Duodenal mucosa (tissue), 2 donors: ENCODE measurements at regions not wholly inside any gene's neighbourhood (a gene's known extent, or its start where the extent isn't known, plus 50 kb on each side); places are given as distances from the start of the nearest gene placed in this dataset.

Source experiments
- H3K27ac ChIP-seq: one replicate; pipeline ENCODE4 v1.7.0; 2013; ENCODE audit warnings: low read depth, low read length
- H3K27me3 ChIP-seq, 2 donors: one replicate each; pipeline ENCODE4 v1.7.0; 2013; ENCODE audit warnings: low read length in 2 of 2, control low read depth in 1 of 2; ENCODE audit not compliant: insufficient read depth in 2 of 2, control insufficient read depth in 1 of 2
- H3K36me3 ChIP-seq, 2 donors: one replicate each; pipeline ENCODE4 v1.7.0; 2013; ENCODE audit warnings: low read length in 2 of 2, control low read depth in 1 of 2; ENCODE audit not compliant: insufficient read depth in 2 of 2, control insufficient read depth in 1 of 2
- H3K4me1 ChIP-seq, 2 donors: one replicate each; pipeline ENCODE4 v1.7.0; 2013; ENCODE audit warnings: low read length in 2 of 2, control low read depth in 1 of 2; ENCODE audit not compliant: insufficient read depth in 2 of 2, control insufficient read depth in 1 of 2
- H3K4me3 ChIP-seq, 2 donors: one replicate each; pipeline ENCODE4 v1.7.0; 2013; ENCODE audit warnings: low read length in 2 of 2, low read depth in 1 of 2
- H3K9ac ChIP-seq, 2 donors: one replicate each; pipeline ENCODE4 v1.7.0; 2013; ENCODE audit warnings: low read length in 2 of 2, low read depth in 1 of 2
- H3K9me3 ChIP-seq, 2 donors: one replicate each; pipeline ENCODE4 v1.7.0; 2013; ENCODE audit warnings: low read length in 2 of 2, control low read depth in 1 of 2; ENCODE audit not compliant: control insufficient read depth in 1 of 2

DNA sequence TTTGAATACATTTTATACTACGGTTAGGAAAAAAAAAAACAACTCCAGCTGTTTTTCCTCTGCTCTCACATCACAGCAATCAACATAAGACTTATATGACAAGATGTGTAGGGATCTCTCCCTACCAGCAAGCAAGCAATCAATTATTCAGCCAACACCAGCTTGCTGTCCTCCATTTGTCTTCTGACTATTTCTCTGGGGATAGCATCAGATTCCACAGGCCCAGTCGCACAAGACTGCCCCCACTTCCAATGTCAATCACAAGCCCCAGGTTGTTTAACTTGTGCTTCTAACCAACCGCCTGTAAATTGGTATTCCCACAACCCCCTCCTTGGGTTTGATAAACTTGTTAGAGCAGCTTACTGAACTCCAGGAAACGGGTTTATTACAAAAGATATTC lies 873.1 kb upstream of the TMPRSS15 start:
- Histone ChIP-seq H3K9ac (no peak overlapping the region), H3K27ac (no peak overlapping the region), H3K4me3 (no peak overlapping the region), H3K9me3 (no peaks in the 10 kb centered on the region), H3K4me1 (no peaks in the 10 kb centered on the region), H3K27me3 (no peaks in the 10 kb centered on the region), H3K36me3 (no peaks in the 10 kb centered on the region)

GRCh38 chr21:19286876-19287275 lies 883.3 kb upstream of the TMPRSS15 start:
- H3K27me3 ChIP-seq, result no peaks in the 10 kb centered on the region
- H3K9me3 ChIP-seq, result no peaks in the 10 kb centered on the region
- H3K4me3 ChIP-seq, result no peak overlapping the region
- no peaks in the 10 kb centered on the region for H3K4me1 ChIP-seq
- no peak overlapping the region for H3K27ac ChIP-seq
- no peak overlapping the region for H3K9ac ChIP-seq
- no peaks in the 10 kb centered on the region for H3K36me3 ChIP-seq

GRCh38 chr21:19290328-19290727 lies 886.7 kb upstream of the TMPRSS15 start:
- H3K27ac ChIP-seq, result no peak overlapping the region
- no peak overlapping the region for H3K4me3 ChIP-seq
- no peaks in the 10 kb centered on the region for H3K36me3 ChIP-seq
- H3K9me3 ChIP-seq, result no peaks in the 10 kb centered on the region
- no peaks in the 10 kb centered on the region for H3K27me3 ChIP-seq
- H3K9ac ChIP-seq, result no peak overlapping the region
- no peaks in the 10 kb centered on the region for H3K4me1 ChIP-seq

DNA sequence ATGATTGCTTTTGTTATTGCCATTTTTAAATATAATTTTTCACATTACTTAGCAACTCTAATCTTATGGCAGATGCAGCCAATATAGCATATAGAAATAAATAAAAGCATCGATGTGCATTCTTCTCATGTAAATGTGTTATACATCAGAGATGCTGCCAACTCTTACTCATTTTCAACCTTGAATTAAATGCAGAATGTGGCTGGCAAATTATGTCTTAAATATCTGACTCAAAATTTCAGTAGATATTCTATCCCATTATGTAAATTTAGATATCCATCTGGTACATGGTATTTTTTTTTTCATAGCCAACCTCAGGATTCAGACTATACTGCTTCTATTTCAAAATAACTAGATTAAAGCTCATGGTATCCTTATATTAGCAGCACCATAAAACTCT lies 916.7 kb upstream of the TMPRSS15 start:
- H3K36me3 ChIP-seq, result no peaks in the 10 kb centered on the region
- H3K9me3 ChIP-seq, result peaks cover 3 to 15% of the 10 kb centered on the region in 2 donors
- no peak overlapping the region for H3K27ac ChIP-seq
- H3K4me3 ChIP-seq, result no peak overlapping the region
- no peaks in the 10 kb centered on the region for H3K4me1 ChIP-seq
- no peak overlapping the region for H3K9ac ChIP-seq
- H3K27me3 ChIP-seq, result no peaks in the 10 kb centered on the region

DNA sequence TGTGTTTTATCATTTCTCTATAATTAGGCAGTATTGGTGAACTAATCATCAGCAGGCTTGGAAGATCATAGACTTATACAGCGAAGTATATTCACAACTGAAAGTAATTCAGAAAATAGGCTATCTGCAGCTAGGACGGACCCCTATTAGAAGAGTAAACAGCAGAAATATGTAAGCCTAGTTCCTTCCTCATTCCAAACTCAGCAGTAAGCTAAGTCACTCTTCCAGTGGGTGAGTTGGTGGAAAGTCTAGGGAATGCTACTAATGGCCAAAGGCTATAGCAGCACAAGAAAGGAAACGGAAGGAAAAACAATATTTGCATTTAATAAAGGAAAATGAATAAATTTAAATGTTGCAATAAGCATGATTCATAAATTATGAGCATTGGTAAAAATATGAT lies 918.1 kb upstream of the TMPRSS15 start:
- no peak overlapping the region for H3K9ac ChIP-seq
- H3K27me3 ChIP-seq, result no peaks in the 10 kb centered on the region
- H3K9me3 ChIP-seq, result peaks cover 3 to 11% of the 10 kb centered on the region in 2 donors

GRCh38 chr21:19322360-19322759 lies 918.8 kb upstream of the TMPRSS15 start:
- Histone ChIP-seq H3K27me3 (no peaks in the 10 kb centered on the region), H3K4me3 (no peak overlapping the region), H3K9ac (no peak overlapping the region), H3K27ac (no peak overlapping the region), H3K9me3 (peaks cover under 1 to 4% of the 10 kb centered on the region in 2 donors), H3K36me3 (no peaks in the 10 kb centered on the region), H3K4me1 (no peaks in the 10 kb centered on the region)

More for the DNA sequence above, 918.1 kb upstream of the TMPRSS15 start:
- H3K36me3 ChIP-seq, result no peaks in the 10 kb centered on the region
- no peak overlapping the region for H3K27ac ChIP-seq
- no peak overlapping the region for H3K4me3 ChIP-seq
- no peaks in the 10 kb centered on the region for H3K4me1 ChIP-seq

GRCh38 chr21:19326531-19327319 lies 923.1 kb upstream of the TMPRSS15 start:
- no peak overlapping the region for H3K4me3 ChIP-seq
- no peaks in the 10 kb centered on the region for H3K27me3 ChIP-seq
- H3K4me1 ChIP-seq, result no peaks in the 10 kb centered on the region
- H3K9me3 ChIP-seq, result no peaks in the 10 kb centered on the region
- H3K36me3 ChIP-seq, result no peaks in the 10 kb centered on the region
- H3K27ac ChIP-seq, result no peak overlapping the region
- H3K9ac ChIP-seq, result no peak overlapping the region

- Histone ChIP-seq H3K27me3 (no peaks in the 10 kb centered on the region), H3K36me3 (no peaks in the 10 kb centered on the region), H3K9me3 (no peaks in the 10 kb centered on the region), H3K4me3 (no peak overlapping the region), H3K4me1 (no peaks in the 10 kb centered on the region), H3K27ac (no peak overlapping the region), H3K9ac (no peak overlapping the region)
Observed at GRCh38 chr21:19328954-19329353, 925.4 kb upstream of the TMPRSS15 start.

GRCh38 chr21:19340303-19340702 lies 936.7 kb upstream of the TMPRSS15 start:
- H3K27me3 ChIP-seq, result no peaks in the 10 kb centered on the region
- H3K4me3 ChIP-seq, result no peak overlapping the region
- no peak overlapping the region for H3K9ac ChIP-seq
- H3K36me3 ChIP-seq, result no peaks in the 10 kb centered on the region
- H3K9me3 ChIP-seq, result no peaks in the 10 kb centered on the region
- H3K27ac ChIP-seq, result no peak overlapping the region
- peaks cover 4 to 10% of the 10 kb centered on the region in 2 donors for H3K4me1 ChIP-seq

DNA sequence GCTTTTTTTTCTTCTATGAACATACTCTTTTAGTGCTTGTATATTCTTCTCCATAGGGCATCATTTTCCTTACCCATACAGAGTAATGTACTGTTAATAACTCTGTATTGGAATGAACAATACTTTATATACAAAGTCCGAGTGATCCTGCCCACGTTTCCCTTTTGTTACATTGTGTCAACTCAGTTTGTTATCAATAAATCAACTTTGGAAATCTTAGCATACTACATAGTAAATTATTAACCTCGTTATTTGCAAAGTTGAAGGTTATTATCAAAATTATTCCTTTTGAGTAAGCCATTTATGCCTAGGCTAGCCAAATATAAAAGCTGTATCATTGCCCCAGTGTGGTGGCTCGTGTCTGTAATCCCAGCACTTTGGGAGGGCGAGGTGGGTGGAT lies 937.4 kb upstream of the TMPRSS15 start:
- no peaks in the 10 kb centered on the region for H3K36me3 ChIP-seq
- H3K9me3 ChIP-seq, result no peaks in the 10 kb centered on the region
- peaks cover 4 to 10% of the 10 kb centered on the region in 2 donors for H3K4me1 ChIP-seq
- H3K4me3 ChIP-seq, result no peak overlapping the region
- no peak overlapping the region for H3K27ac ChIP-seq
- H3K27me3 ChIP-seq, result no peaks in the 10 kb centered on the region
- no peak overlapping the region for H3K9ac ChIP-seq
